ENCODE measurements at regions not wholly inside any gene's neighbourhood (a gene's known extent, or its start where the extent isn't known, plus 50 kb on each side); places are given as distances from the start of the nearest gene placed in this dataset.

DNA sequence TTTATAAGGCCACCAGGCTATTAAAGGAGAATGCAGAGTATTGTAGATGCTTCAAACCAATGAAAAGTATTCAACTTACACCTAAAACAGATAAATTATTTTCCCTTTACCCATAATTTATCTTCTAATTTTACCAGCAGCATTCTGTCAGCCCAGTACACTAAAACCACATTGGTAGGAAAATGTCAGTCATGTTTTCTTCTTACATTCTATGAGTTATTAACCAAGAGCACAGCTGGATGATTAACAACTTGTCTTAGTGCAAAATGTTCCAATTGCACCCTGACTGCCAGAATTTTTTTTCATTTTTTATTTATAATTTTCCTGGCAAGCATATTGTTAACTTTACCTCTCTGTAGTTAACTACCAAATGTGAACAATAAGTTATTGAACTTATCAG, 79.0 kb upstream of the WDR75 start:
- no peak for TF ChIP-seq EZH2phosphoT487 (IDR thresholded peaks at IDR 0.05; ENCODE audit: insufficient read depth, low read depth)
- TF ChIP-seq EZH2 (IDR thresholded peaks at IDR 0.05; ENCODE audit: insufficient read depth, poor library complexity, severe bottlenecking) = no peak

Measured in GM23248 (cell line).